K562 (cell line): ENCODE measurements at regions not wholly inside any gene's neighbourhood (a gene's known extent, or its start where the extent isn't known, plus 50 kb on each side); places are given as distances from the start of the nearest gene placed in this dataset.

Source experiments
- ATAC-seq: fragments of 200-7000 bp; cut with Tn5 transposase; 3 replicates; pipeline ENCODE4 v1.9.1; 2020; ENCODE audit warnings: moderate library complexity
- BruUV-seq: library from RNA; stranded (reverse); fragments of 400-500 nt; replicated peaks from 2 replicates; lab custom pipeline; 2021; lab: Mats Ljungman, UMichigan
- CTCF ChIA-PET: fragments of 300-600 bp; formaldehyde crosslinking; extraction: SDS; loops from one replicate; lab custom pipeline; 2021; ENCODE audit warnings: low intra/inter-chr PET ratio; lab: Yijun Ruan, JAX
- POLR2A ChIA-PET: fragments of 300-600, 350-650 bp; sonication (Branson Sonifier 250); formaldehyde crosslinking; extraction: SDS; loops from one replicate; lab custom pipeline; 2021; ENCODE audit warnings: antibody characterized with exemption, inconsistent platforms; lab: Yijun Ruan, JAX
- DNase-seq, 4 experiments: peaks; one replicate each; pipeline versions ENCODE4 v3.0.0 to v3.0.0-alpha.2; 2011 to 2018; ENCODE audit warnings: low spot score in 3 of 4, mixed read lengths in 3 of 4; ENCODE audit errors: extremely low read depth in 1 of 4
- FAIRE-seq: peaks from 2 replicates; lab custom pipeline; 2011; peaks lifted over from hg19 to GRCh38; lab: Jason Lieb, UNC
- H2AFZ ChIP-seq: 2 replicates; pipeline ENCODE4 v1.6.0; 2011; ENCODE audit warnings: low read depth, low read length, control low read depth, inconsistent platforms
- H3K27ac ChIP-seq: fragments of 200-600 bp; 3 replicates; pipeline ENCODE4 v1.8.0; 2011; ENCODE audit warnings: low read depth, mild to moderate bottlenecking, control low read depth, inconsistent platforms, low read length, moderate library complexity, mixed read lengths; ENCODE audit errors: extremely low read depth
- H3K27me3 ChIP-seq, 2 experiments: fragments of 300-600 bp in 1 of 2; 2 replicates in 1 of 2; 3 replicates in 1 of 2; pipeline versions ENCODE4 v1.6.0 to v1.8.0; 2011; ENCODE audit warnings: inconsistent platforms in 2 of 2, low read length in 2 of 2, mild to moderate bottlenecking in 1 of 2, mixed read lengths in 1 of 2, moderate library complexity in 1 of 2; ENCODE audit not compliant: control insufficient read depth in 2 of 2, insufficient read depth in 2 of 2
- H3K36me3 ChIP-seq: fragments of 300-600 bp; 3 replicates; pipeline ENCODE4 v1.8.0; 2011; ENCODE audit warnings: mild to moderate bottlenecking, low read length, inconsistent platforms; ENCODE audit not compliant: control insufficient read depth, insufficient read depth
- H3K4me1 ChIP-seq, 2 experiments: fragments of 200-600 bp in 1 of 2; replicated peaks in 1 of 2; 2 replicates in 1 of 2; 3 replicates in 1 of 2; pipeline versions ENCODE4 v1.5.1 to v1.8.0; 2011; ENCODE audit warnings: inconsistent platforms in 2 of 2, low read length in 2 of 2, mild to moderate bottlenecking in 1 of 2, mixed read lengths in 1 of 2, moderate library complexity in 1 of 2; ENCODE audit not compliant: control insufficient read depth in 2 of 2, insufficient read depth in 2 of 2
- H3K4me2 ChIP-seq: 2 replicates; pipeline ENCODE4 v1.6.1; 2011; ENCODE audit warnings: low read length, control low read depth, inconsistent platforms, mixed read lengths; ENCODE audit not compliant: insufficient read depth
- H3K4me3 ChIP-seq: fragments of 200-600 bp; sonication (generic), shearing (Covaris generic); 2 replicates; pipeline ENCODE4 v1.5.1; 2016; ENCODE audit warnings: control low read depth, inconsistent platforms
- H3K79me2 ChIP-seq: fragments of 200-600 bp; 3 replicates; pipeline ENCODE4 v1.8.0; 2011; ENCODE audit warnings: low read length, inconsistent platforms; ENCODE audit not compliant: control insufficient read depth, insufficient read depth
- H3K9ac ChIP-seq, 2 experiments: 2 replicates each; pipeline versions ENCODE4 v1.6.0 to v1.6.1; 2011; ENCODE audit warnings: low read depth in 2 of 2, low read length in 2 of 2, control low read depth in 1 of 2, inconsistent platforms in 1 of 2, mild to moderate bottlenecking in 1 of 2, mixed read lengths in 1 of 2; ENCODE audit not compliant: insufficient read depth in 1 of 2
- H3K9me1 ChIP-seq: one replicate; pipeline ENCODE4 v1.6.0; 2011; ENCODE audit warnings: inconsistent platforms, mild to moderate bottlenecking, low read length, moderate library complexity; ENCODE audit not compliant: control insufficient read depth, insufficient read depth
- H3K9me3 ChIP-seq: replicated peaks from 2 replicates; pipeline ENCODE4 v1.5.1; 2011; ENCODE audit warnings: low read depth, low read length, inconsistent platforms; ENCODE audit not compliant: control insufficient read depth, insufficient read depth
- H4K20me1 ChIP-seq: replicated peaks from 2 replicates; pipeline ENCODE4 v1.6.1; 2011; ENCODE audit warnings: low read length, inconsistent platforms, mixed read lengths; ENCODE audit not compliant: control insufficient read depth, insufficient read depth
- ARNT ChIP-seq, 2 experiments: fragments of 450-650 bp; IDR thresholded peaks; 2 replicates each; pipeline ENCODE4 v1.6.1; 2016; ENCODE audit warnings: mild to moderate bottlenecking in 1 of 2
- CBFA2T3 ChIP-seq: fragments of 450-650 bp; IDR thresholded peaks from 2 replicates; pipeline ENCODE4 v1.6.1; 2017
- CHCHD3 ChIP-seq: fragments of 250-450 bp; sonication (Bioruptor Pico); IDR thresholded peaks from 2 replicates; pipeline ENCODE4 v2.1.2; 2022; ENCODE audit warnings: mild to moderate bottlenecking
- ELF4 ChIP-seq: fragments of 450-650 bp; formaldehyde crosslinking; IDR thresholded peaks from 2 replicates; pipeline ENCODE4 v1.4.0; 2022; ENCODE audit warnings: missing genetic modification characterization
- KDM1A ChIP-seq, 2 experiments: fragments of 450-650 bp; IDR thresholded peaks; 2 replicates each; pipeline ENCODE4 v1.6.1; 2016; ENCODE audit warnings: mild to moderate bottlenecking in 2 of 2
- MTA3 ChIP-seq: fragments of 450-650 bp; formaldehyde crosslinking; IDR thresholded peaks from 2 replicates; pipeline ENCODE4 v1.6.1; 2017; ENCODE audit warnings: mild to moderate bottlenecking, borderline replicate concordance
- NFXL1 ChIP-seq: fragments of 450-650 bp; formaldehyde crosslinking; IDR thresholded peaks from 2 replicates; pipeline ENCODE4 v1.4.0; 2021; ENCODE audit warnings: mild to moderate bottlenecking
- PCBP1 ChIP-seq: fragments of 200-400 bp; formaldehyde crosslinking; IDR thresholded peaks from 2 replicates; pipeline ENCODE4 v1.6.1; 2018; ENCODE audit warnings: mild to moderate bottlenecking, low read depth, low read length; ENCODE audit not compliant: poor library complexity, severe bottlenecking
- SNRNP70 ChIP-seq: fragments of 200-400 bp; formaldehyde crosslinking; optimal IDR thresholded peaks from 2 replicates; pipeline ENCODE3; 2017; ENCODE audit warnings: low read depth, low read length
- SRSF1 ChIP-seq: fragments of 200-400 bp; formaldehyde crosslinking; IDR thresholded peaks from 2 replicates; pipeline ENCODE4 v1.6.1; 2017; ENCODE audit warnings: mild to moderate bottlenecking, low read depth, low read length, moderate library complexity
- ZNF212 ChIP-seq: fragments of 450-650 bp; formaldehyde crosslinking; IDR thresholded peaks from 2 replicates; pipeline ENCODE4 v1.4.0; 2020; ENCODE audit warnings: mild to moderate bottlenecking
- ZNF41 ChIP-seq: fragments of 250-450 bp; sonication (Bioruptor Pico); conservative IDR thresholded peaks from 2 replicates; pipeline ENCODE4 v1.4.0; 2020; ENCODE audit warnings: mild to moderate bottlenecking
- ZSCAN32 ChIP-seq: fragments of 450-650 bp; formaldehyde crosslinking; IDR thresholded peaks from 2 replicates; pipeline ENCODE4 v1.4.0; 2020; ENCODE audit warnings: mild to moderate bottlenecking, moderate library complexity
- WGBS: fragments of 100-300 bp; shearing (Covaris generic); methylation state at CpG from one replicate; pipeline ENCODE4 v1.1.6; 2016; ENCODE audit warnings: low coverage, mixed read lengths; ENCODE audit not compliant: insufficient coverage; ENCODE audit errors: missing lambda C conversion rate; 5-methylcytosine and 5-hydroxymethylcytosine counted together
- in situ Hi-C: fragments of 300-500 bp; cut with MboI; formaldehyde crosslinking; loops from 4 replicates; pipeline ENCODE4 v1.15.0; 2018; ENCODE audit warnings: inconsistent platforms, mixed read lengths
- intact Hi-C: fragments of 100-400 bp; cut with micrococcal nuclease; formaldehyde crosslinking; loops from 2 replicates; pipeline ENCODE4 v1.14.2; 2022
- TF ChIP-seq, protein P1 (sequence below): IDR thresholded peaks from 2 replicates; pipeline ENCODE4 v1.6.1; 2014; ENCODE audit warnings: antibody characterized with exemption
- TF ChIP-seq, protein P2 (sequence below): fragments of 450-650 bp; IDR thresholded peaks from 2 replicates; pipeline ENCODE4 v1.6.1; 2016; ENCODE audit warnings: low read depth

DNA sequence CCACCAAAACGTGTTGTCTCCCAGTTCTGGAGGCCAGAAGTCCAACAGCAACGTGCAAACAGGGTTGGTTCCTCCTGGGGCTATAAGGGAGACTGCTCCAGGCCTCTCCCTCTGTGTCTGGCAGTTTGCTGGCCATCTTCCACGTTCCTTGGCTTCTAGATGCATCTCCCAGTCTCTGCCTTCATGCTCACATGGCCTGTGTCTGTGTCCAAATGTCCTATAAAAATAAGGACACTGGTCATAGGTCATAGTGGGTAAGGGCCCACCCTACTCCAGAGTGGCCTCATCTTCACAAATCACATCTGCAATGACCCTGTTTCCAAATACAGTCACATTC is 69.4 kb upstream of the TAF1B start:
- Histone ChIP-seq H3K9ac (no peak overlapping the region), H3K4me1 (peaks cover 13 to 46% of the 10 kb centered on the region in 2 experiments; a peak in 4 of 5 replicates), H3K4me2 (no peak overlapping the region), H3K4me3 (no peak overlapping the region), H3K9me3 (no peaks in the 10 kb centered on the region), H4K20me1 (0 out of 2 replicates have a peak, but pooled peaks cover 3% of the 10 kb centered on the region), H3K36me3 (no peaks in the 10 kb centered on the region), H3K9me1 (peaks cover 4% of the 10 kb centered on the region), H3K27ac (no peak overlapping the region), H3K27me3 (peaks cover 0 to 4% of the 10 kb centered on the region in 2 experiments; a peak in 2 of 5 replicates), H3K79me2 (no peaks in the 10 kb centered on the region), H2AFZ (no peak overlapping the region)
- intact Hi-C loops (loop anchor here (10.0 kb wide), 1 partner anchor 289 kb away; no protein-coding TSS in a partner anchor), in situ Hi-C loops (no loop called here)
- CTCF ChIA-PET: no interaction called here
- WGBS: 0% methylated on average over 3 of the region's 3 CpGs
- ATAC-seq: no peak
- POLR2A ChIA-PET: interaction anchor here (0.6 to 1.4 kb wide), 3 partner anchors 9 to 35 kb away, joined by 3 to 4 read pairs (median 3); no protein-coding TSS in a partner anchor
- BruUV-seq: no TSS peak
- no peak for FAIRE-seq
- DNase-seq: no peak
- TF ChIP-seq ARNT (IDR thresholded peaks at IDR 0.05) (no peak), NFXL1 (CRISPR knock-in tag) (no peak), CHCHD3 (CRISPR knock-in tag) (no peak), SNRNP70 (no peak), MTA3 (no peak), SRSF1 (no peak), KDM1A (IDR thresholded peaks at IDR 0.05) (no peak), PCBP1 (no peak), ELF4 (CRISPR knock-in tag) (no peak), CBFA2T3 (no peak), ZSCAN32 (CRISPR knock-in tag) (no peak), ZNF41 (CRISPR knock-in tag) (no peak), ZNF212 (CRISPR knock-in tag) (no peak)
- TF ChIP-seq, protein P1, sequence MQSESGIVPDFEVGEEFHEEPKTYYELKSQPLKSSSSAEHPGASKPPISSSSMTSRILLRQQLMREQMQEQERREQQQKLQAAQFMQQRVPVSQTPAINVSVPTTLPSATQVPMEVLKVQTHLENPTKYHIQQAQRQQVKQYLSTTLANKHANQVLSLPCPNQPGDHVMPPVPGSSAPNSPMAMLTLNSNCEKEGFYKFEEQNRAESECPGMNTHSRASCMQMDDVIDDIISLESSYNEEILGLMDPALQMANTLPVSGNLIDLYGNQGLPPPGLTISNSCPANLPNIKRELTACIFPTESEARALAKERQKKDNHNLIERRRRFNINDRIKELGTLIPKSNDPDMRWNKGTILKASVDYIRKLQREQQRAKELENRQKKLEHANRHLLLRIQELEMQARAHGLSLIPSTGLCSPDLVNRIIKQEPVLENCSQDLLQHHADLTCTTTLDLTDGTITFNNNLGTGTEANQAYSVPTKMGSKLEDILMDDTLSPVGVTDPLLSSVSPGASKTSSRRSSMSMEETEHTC: no peak
- TF ChIP-seq, protein P2, sequence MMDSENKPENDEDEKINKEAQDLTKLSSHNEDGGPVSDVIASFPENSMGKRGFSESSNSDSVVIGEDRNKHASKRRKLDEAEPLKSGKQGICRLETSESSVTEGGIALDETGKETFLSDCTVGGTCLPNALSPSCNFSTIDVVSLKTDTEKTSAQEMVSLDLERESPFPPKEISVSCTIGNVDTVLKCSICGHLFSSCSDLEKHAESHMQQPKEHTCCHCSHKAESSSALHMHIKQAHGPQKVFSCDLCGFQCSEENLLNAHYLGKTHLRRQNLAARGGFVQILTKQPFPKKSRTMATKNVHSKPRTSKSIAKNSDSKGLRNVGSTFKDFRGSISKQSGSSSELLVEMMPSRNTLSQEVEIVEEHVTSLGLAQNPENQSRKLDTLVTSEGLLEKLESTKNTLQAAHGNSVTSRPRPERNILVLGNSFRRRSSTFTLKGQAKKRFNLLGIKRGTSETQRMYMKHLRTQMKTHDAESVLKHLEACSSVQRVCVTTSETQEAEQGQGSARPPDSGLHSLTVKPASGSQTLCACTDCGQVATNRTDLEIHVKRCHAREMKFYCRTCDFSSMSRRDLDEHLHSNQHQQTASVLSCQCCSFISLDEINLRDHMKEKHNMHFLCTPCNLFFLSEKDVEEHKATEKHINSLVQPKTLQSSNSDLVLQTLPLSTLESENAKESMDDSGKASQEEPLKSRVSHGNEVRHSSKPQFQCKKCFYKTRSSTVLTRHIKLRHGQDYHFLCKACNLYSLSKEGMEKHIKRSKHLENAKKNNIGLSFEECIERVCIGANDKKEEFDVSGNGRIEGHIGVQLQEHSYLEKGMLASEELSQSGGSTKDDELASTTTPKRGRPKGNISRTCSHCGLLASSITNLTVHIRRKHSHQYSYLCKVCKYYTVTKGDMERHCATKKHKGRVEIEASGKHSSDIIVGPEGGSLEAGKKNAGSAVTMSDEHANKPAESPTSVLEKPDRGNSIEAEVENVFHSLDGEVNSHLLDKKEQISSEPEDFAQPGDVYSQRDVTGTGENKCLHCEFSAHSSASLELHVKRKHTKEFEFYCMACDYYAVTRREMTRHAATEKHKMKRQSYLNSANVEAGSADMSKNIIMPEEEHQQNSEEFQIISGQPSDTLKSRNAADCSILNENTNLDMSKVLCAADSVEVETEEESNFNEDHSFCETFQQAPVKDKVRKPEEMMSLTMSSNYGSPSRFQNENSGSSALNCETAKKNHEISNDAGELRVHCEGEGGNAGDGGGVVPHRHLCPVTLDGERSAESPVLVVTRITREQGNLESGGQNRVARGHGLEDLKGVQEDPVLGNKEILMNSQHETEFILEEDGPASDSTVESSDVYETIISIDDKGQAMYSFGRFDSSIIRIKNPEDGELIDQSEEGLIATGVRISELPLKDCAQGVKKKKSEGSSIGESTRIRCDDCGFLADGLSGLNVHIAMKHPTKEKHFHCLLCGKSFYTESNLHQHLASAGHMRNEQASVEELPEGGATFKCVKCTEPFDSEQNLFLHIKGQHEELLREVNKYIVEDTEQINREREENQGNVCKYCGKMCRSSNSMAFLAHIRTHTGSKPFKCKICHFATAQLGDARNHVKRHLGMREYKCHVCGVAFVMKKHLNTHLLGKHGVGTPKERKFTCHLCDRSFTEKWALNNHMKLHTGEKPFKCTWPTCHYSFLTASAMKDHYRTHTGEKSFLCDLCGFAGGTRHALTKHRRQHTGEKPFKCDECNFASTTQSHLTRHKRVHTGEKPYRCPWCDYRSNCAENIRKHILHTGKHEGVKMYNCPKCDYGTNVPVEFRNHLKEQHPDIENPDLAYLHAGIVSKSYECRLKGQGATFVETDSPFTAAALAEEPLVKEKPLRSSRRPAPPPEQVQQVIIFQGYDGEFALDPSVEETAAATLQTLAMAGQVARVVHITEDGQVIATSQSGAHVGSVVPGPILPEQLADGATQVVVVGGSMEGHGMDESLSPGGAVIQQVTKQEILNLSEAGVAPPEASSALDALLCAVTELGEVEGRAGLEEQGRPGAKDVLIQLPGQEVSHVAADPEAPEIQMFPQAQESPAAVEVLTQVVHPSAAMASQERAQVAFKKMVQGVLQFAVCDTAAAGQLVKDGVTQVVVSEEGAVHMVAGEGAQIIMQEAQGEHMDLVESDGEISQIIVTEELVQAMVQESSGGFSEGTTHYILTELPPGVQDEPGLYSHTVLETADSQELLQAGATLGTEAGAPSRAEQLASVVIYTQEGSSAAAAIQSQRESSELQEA: no peak
